Stomach (tissue), 8 donors: ENCODE measurements at regions not wholly inside any gene's neighbourhood (a gene's known extent, or its start where the extent isn't known, plus 50 kb on each side); places are given as distances from the start of the nearest gene placed in this dataset.

ENCODE experiments used
- DNase-seq, 2 donors: peaks; one replicate each; pipeline versions ENCODE4 v3.0.0 to v3.0.0-alpha.2; 2013 to 2019
- H3K27ac ChIP-seq, 5 donors: fragments of 200-600 bp in 4 of 5; sonication (generic) in 4 of 5; one replicate each; pipeline ENCODE4 v1.5.1; 2013 to 2019; ENCODE audit warnings: mild to moderate bottlenecking in 1 of 5, moderate library complexity in 1 of 5
- H3K27me3 ChIP-seq, 3 donors: fragments of 200-600 bp; sonication (generic); one replicate each; pipeline ENCODE4 v1.5.1; 2017 to 2019; ENCODE audit warnings: mixed run types in 1 of 3
- H3K36me3 ChIP-seq, 4 donors: fragments of 200-600 bp; sonication (generic); 1 replicate in 3 of 4; 2 replicates in 1 of 4; pipeline ENCODE4 v1.5.1; 2016 to 2019
- H3K4me1 ChIP-seq, 4 donors: fragments of 200-600 bp; sonication (generic); one replicate each; pipeline ENCODE4 v1.5.1; 2016 to 2019
- H3K4me3 ChIP-seq, 4 donors: fragments of 200-600 bp; sonication (generic) in 3 of 4; one replicate each; pipeline ENCODE4 v1.5.1; 2016 to 2019; ENCODE audit warnings: mild to moderate bottlenecking in 1 of 4
- H3K9me3 ChIP-seq, 4 donors: fragments of 200-600 bp; sonication (generic); one replicate each; pipeline ENCODE4 v1.5.1; 2016 to 2019
- EP300 ChIP-seq: sonication (generic); formaldehyde crosslinking; IDR thresholded peaks from one replicate; pipeline ENCODE4 v1.6.1; 2017; ENCODE audit warnings: antibody characterized with exemption
- POLR2A ChIP-seq, 4 donors: fragments of 450-650 bp; IDR thresholded peaks; one replicate each; pipeline ENCODE4 v1.6.1; 2016; ENCODE audit warnings: antibody characterized with exemption in 4 of 4, control low read depth in 2 of 4, mild to moderate bottlenecking in 1 of 4, moderate library complexity in 1 of 4
- POLR2AphosphoS5 ChIP-seq, 3 donors: sonication (generic); formaldehyde crosslinking; IDR thresholded peaks; one replicate each; pipeline ENCODE4 v1.6.1; 2016; ENCODE audit warnings: antibody characterized with exemption in 3 of 3
- WGBS, 5 donors: extraction: QIAGEN DNeasy Blood & Tissue Kit in 3 of 5; methylation state at CpG; one replicate each; pipeline versions ENCODE4 v1.1.5 to v1.1.7; 2013 to 2018; 5-methylcytosine and 5-hydroxymethylcytosine counted together
- intact Hi-C: fragments of 100-400 bp; cut with DNase I; formaldehyde crosslinking; loops from one replicate; pipeline ENCODE4 v1.15.1; 2023; ENCODE audit warnings: low total_unique reads
- TF ChIP-seq, protein P1 (sequence below), 7 experiments: fragments of 450-650 bp in 4 of 7; fragments of 200-600 bp in 3 of 7; sonication (generic) in 3 of 7; IDR thresholded peaks; one replicate each; pipeline ENCODE4 v1.5.1; 2016 to 2019; ENCODE audit warnings: antibody characterized with exemption in 7 of 7, control low read depth in 2 of 7, mild to moderate bottlenecking in 1 of 7
- donor health status: healthy with polysubstance abuse.
- donor health status: Bipolar disorder and iron deficiency.
- donor health status: healthy.

DNA sequence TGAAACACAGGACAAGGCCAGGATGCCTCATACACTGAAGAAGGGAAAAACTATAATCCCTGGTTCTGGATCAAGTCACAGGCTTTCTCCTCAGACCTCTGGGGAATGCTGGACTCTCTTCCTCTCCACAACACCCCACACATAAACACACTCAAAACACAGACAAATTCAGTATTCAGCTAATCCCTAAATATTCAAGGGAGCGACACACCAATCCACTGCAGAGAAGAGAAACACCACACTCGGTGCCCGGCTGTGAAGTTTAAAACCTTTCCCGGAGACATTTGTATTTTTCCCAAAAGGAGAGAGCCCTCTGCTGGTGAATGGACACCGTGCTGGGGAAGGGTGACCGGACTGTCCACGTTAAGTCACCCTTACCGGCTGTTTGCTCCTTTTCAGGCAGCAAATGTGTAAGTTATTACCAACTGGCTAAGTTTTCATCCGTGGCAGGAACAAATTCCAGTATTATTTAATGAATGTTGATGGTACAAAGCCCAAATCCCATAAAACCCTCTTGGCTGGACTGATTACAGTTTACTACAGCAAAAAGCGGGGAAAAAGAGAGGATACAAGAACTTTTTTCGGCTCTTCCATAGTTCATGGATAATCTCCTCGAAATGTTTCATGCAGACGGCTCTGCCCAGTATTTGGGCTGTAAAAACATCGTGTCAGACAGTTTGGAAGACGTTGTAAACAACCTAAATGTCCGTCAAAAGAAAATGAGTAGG, 130.9 kb upstream of the SLC30A5 start:
- H3K4me1 ChIP-seq: peaks cover 0 to 15% (median 7%) of the 10 kb centered on the region in 4 donors
- TF ChIP-seq, protein P1, sequence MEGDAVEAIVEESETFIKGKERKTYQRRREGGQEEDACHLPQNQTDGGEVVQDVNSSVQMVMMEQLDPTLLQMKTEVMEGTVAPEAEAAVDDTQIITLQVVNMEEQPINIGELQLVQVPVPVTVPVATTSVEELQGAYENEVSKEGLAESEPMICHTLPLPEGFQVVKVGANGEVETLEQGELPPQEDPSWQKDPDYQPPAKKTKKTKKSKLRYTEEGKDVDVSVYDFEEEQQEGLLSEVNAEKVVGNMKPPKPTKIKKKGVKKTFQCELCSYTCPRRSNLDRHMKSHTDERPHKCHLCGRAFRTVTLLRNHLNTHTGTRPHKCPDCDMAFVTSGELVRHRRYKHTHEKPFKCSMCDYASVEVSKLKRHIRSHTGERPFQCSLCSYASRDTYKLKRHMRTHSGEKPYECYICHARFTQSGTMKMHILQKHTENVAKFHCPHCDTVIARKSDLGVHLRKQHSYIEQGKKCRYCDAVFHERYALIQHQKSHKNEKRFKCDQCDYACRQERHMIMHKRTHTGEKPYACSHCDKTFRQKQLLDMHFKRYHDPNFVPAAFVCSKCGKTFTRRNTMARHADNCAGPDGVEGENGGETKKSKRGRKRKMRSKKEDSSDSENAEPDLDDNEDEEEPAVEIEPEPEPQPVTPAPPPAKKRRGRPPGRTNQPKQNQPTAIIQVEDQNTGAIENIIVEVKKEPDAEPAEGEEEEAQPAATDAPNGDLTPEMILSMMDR (IDR thresholded peaks at IDR 0.05): peak in 5 of 7 experiments; percentile 42 to 76 (median 74)
- TF ChIP-seq EP300: no peak
- no peak for TF ChIP-seq POLR2AphosphoS5 (IDR thresholded peaks at IDR 0.05)
- no peaks in the 10 kb centered on the region for H3K9me3 ChIP-seq
- H3K27ac ChIP-seq: peak overlapping the region in 1 of 5 donors; percentile 26
- no peaks in the 10 kb centered on the region for H3K36me3 ChIP-seq
- WGBS, 5 donors: 30 to 34% (median 32%) methylated on average over 16 of the region's 16 CpGs
- H3K27me3 ChIP-seq: no peaks in the 10 kb centered on the region
- DNase-seq: peak; percentile 69 to 84
- intact Hi-C loops: no loop called here
- H3K4me3 ChIP-seq: no peak overlapping the region

DNA sequence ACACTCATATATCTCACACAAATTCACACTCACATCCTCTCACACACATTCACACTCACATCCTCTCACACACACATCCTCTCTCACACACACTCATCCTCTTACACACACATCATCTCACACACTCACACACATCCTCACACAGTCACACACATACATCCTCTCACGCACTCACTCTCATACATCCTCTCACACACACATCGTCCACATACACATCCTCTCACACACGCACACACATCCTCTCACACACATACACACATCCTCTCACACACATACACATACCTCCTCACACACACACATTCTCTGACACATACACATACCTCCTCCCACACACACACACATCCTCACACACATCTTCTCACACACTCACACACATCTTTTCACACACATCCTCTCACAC, 129.1 kb upstream of the SLC30A5 start:
- no peaks in the 10 kb centered on the region for H3K9me3 ChIP-seq
- TF ChIP-seq POLR2A (IDR thresholded peaks at IDR 0.05): no peak
- no peak for DNase-seq
- no peak overlapping the region for H3K4me3 ChIP-seq
- 83 to 92% (median 88%) methylated on average over 3 of the region's 3 CpGs for WGBS, 5 donors
- no peaks in the 10 kb centered on the region for H3K36me3 ChIP-seq
- no peak overlapping the region for H3K27ac ChIP-seq
- no peaks in the 10 kb centered on the region for H3K27me3 ChIP-seq
- peaks cover 0 to 15% (median 5%) of the 10 kb centered on the region in 4 donors for H3K4me1 ChIP-seq
- intact Hi-C loops: no loop called here

DNA sequence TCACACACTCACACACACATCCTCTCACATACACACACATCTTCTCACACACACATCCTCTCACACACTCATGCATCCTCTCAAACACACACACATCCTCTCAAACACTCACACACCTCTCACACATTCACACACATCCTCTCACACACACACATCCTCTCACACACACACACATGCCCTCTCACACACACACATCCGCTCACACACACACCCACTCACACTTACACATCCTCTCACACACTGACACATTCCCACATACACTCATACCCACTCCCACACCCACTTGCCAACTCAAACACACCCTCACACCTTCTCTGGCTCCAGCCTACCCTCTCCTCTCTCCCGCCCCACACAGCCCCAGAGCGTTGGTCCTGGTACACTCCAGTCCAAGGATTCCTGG, 127.9 kb upstream of the SLC30A5 start:
- Histone ChIP-seq H3K9me3 (no peaks in the 10 kb centered on the region), H3K27me3 (no peaks in the 10 kb centered on the region), H3K4me1 (peaks cover 0 to 15% (median 5%) of the 10 kb centered on the region in 4 donors), H3K4me3 (no peak overlapping the region), H3K27ac (no peak overlapping the region), H3K36me3 (no peaks in the 10 kb centered on the region)
- DNase-seq: no peak
- intact Hi-C loops: no loop called here
- 63 to 89% (median 86%) methylated on average over 3 of the region's 3 CpGs for WGBS, 5 donors
- TF ChIP-seq, protein P1 (IDR thresholded peaks at IDR 0.05): no peak
- TF ChIP-seq EP300: no peak
- no peak for TF ChIP-seq POLR2A (IDR thresholded peaks at IDR 0.05)
- no peak for TF ChIP-seq POLR2AphosphoS5 (IDR thresholded peaks at IDR 0.05)

DNA sequence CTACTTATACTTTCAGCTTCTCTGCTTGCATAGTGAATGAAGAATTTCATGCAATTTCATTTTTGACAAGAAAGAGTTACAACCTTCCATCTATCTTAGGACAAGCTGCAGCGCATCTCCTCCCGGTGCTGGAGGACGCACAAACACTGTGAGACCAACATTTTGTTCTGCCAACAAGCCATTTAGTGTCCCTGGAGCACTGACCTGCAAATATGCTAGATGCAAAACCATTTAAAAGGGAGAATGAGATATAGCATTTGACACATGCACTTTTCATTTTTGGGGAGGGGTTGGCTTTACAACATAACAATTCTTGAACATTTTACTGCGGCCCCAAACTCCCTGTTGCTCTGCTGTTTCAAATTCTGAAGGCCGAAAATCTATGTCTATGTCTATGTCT, 127.2 kb upstream of the SLC30A5 start:
- no peaks in the 10 kb centered on the region for H3K9me3 ChIP-seq
- DNase-seq: peak in 1 of 2 donors; percentile 35
- H3K27me3 ChIP-seq: no peaks in the 10 kb centered on the region
- 77 to 90% (median 87%) methylated on average over 5 of the region's 5 CpGs for WGBS, 5 donors
- no peak for TF ChIP-seq POLR2A (IDR thresholded peaks at IDR 0.05)
- TF ChIP-seq, protein P1 (IDR thresholded peaks at IDR 0.05): no peak
- no peak for TF ChIP-seq EP300
- no peak for TF ChIP-seq POLR2AphosphoS5 (IDR thresholded peaks at IDR 0.05)
- H3K27ac ChIP-seq: no peak overlapping the region
- H3K4me1 ChIP-seq: peaks cover 0 to 15% (median 5%) of the 10 kb centered on the region in 4 donors
- H3K36me3 ChIP-seq: no peaks in the 10 kb centered on the region
- intact Hi-C loops: no loop called here
- H3K4me3 ChIP-seq: no peak overlapping the region

DNA sequence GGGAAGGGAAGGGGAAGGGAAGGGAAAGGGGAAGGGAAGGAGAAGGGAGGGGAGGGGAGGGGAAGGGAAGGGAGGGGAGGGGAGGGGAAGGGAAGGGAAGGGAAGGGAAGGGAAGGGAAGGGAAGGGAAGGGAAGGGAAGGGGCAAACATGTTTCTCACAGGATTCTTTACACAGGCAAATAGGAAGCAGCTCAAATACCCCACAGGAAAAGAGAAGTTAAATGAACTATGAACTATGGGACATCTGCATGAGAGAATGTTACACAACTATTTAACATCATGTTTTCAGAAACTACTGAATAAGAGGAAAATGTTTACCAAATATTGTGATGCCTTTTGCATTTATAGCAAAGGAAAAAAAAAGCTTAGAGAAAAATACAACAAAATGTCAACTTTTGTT, 125.4 kb upstream of the SLC30A5 start:
- TF ChIP-seq POLR2A (IDR thresholded peaks at IDR 0.05) (no peak), POLR2AphosphoS5 (IDR thresholded peaks at IDR 0.05) (no peak), EP300 (no peak)
- TF ChIP-seq, protein P1 (IDR thresholded peaks at IDR 0.05): no peak
- no peaks in the 10 kb centered on the region for H3K36me3 ChIP-seq
- peaks cover 0 to under 1% (median 0%) of the 10 kb centered on the region in 4 donors for H3K9me3 ChIP-seq
- no peak overlapping the region for H3K27ac ChIP-seq
- intact Hi-C loops: no loop called here
- H3K4me3 ChIP-seq: no peak overlapping the region
- no peaks in the 10 kb centered on the region for H3K4me1 ChIP-seq
- H3K27me3 ChIP-seq: peaks cover 0 to 4% (median 0%) of the 10 kb centered on the region in 3 donors
- no peak for DNase-seq
